H9 (cell line): ENCODE measurements at regions not wholly inside any gene's neighbourhood (a gene's known extent, or its start where the extent isn't known, plus 50 kb on each side); places are given as distances from the start of the nearest gene placed in this dataset.

Experiments
- DNase-seq: peaks from one replicate; pipeline ENCODE4 v3.0.0-alpha.2; 2017
- H2AFZ ChIP-seq: one replicate; pipeline ENCODE4 v1.6.1; 2013; ENCODE audit warnings: mild to moderate bottlenecking, low read length, control low read depth, moderate library complexity
- H2AK5ac ChIP-seq: 2 replicates; pipeline ENCODE4 v1.6.1; 2013; ENCODE audit warnings: low read length, control low read depth, mixed read lengths; ENCODE audit not compliant: insufficient read length
- H2BK120ac ChIP-seq: one replicate; pipeline ENCODE4 v1.6.1; 2013; ENCODE audit warnings: low read depth, mild to moderate bottlenecking, low read length, control low read depth, inconsistent platforms; ENCODE audit not compliant: poor library complexity, severe bottlenecking
- H2BK12ac ChIP-seq: 2 replicates; pipeline ENCODE4 v1.6.1; 2013; ENCODE audit warnings: low read length, control low read depth, mixed read lengths, low read depth; ENCODE audit not compliant: insufficient read length
- H2BK15ac ChIP-seq: 2 replicates; pipeline ENCODE4 v1.6.1; 2013; ENCODE audit warnings: low read depth, low read length, control low read depth
- H2BK20ac ChIP-seq: one replicate; pipeline ENCODE4 v1.6.1; 2013; ENCODE audit warnings: low read depth, mild to moderate bottlenecking, low read length, control low read depth, inconsistent platforms; ENCODE audit not compliant: poor library complexity, severe bottlenecking
- H2BK5ac ChIP-seq: 2 replicates; pipeline ENCODE4 v1.6.1; 2013; ENCODE audit warnings: low read length, control low read depth, mixed read lengths; ENCODE audit not compliant: insufficient read length
- H3K14ac ChIP-seq: 2 replicates; pipeline ENCODE4 v1.6.1; 2013; ENCODE audit warnings: low read length, control low read depth; ENCODE audit not compliant: insufficient read depth
- H3K18ac ChIP-seq: 2 replicates; pipeline ENCODE4 v1.6.1; 2013; ENCODE audit warnings: low read depth, mild to moderate bottlenecking, mixed read lengths, low read length, control low read depth; ENCODE audit not compliant: insufficient read length
- H3K23ac ChIP-seq: 2 replicates; pipeline ENCODE4 v1.6.1; 2013; ENCODE audit warnings: low read length, control low read depth, mixed read lengths, low read depth; ENCODE audit not compliant: insufficient read length
- H3K23me2 ChIP-seq: 2 replicates; pipeline ENCODE4 v1.6.1; 2013; ENCODE audit warnings: low read depth, mild to moderate bottlenecking, mixed read lengths, low read length, control low read depth; ENCODE audit not compliant: insufficient read length, poor library complexity, severe bottlenecking
- H3K27ac ChIP-seq: 2 replicates; pipeline ENCODE4 v1.5.1; 2013; ENCODE audit warnings: low read length, control low read depth, mixed read lengths, low read depth; ENCODE audit not compliant: insufficient read length
- H3K27me3 ChIP-seq: 2 replicates; pipeline ENCODE4 v1.6.1; 2013; ENCODE audit warnings: low read length, control low read depth, inconsistent platforms; ENCODE audit not compliant: insufficient read depth
- H3K4ac ChIP-seq: 2 replicates; pipeline ENCODE4 v1.6.1; 2013; ENCODE audit warnings: low read depth, mild to moderate bottlenecking, control low read depth, inconsistent platforms, low read length, moderate library complexity
- H3K4me1 ChIP-seq: 2 replicates; pipeline ENCODE4 v1.6.1; 2013; ENCODE audit warnings: low read length, control low read depth, inconsistent platforms; ENCODE audit not compliant: insufficient read depth
- H3K4me2 ChIP-seq: 2 replicates; pipeline ENCODE4 v1.6.1; 2013; ENCODE audit warnings: low read length, control low read depth, mixed read lengths; ENCODE audit not compliant: insufficient read length, insufficient read depth
- H3K56ac ChIP-seq: 2 replicates; pipeline ENCODE4 v1.6.1; 2013; ENCODE audit warnings: low read depth, mild to moderate bottlenecking, mixed read lengths, low read length, control low read depth; ENCODE audit not compliant: insufficient read length
- H3K79me1 ChIP-seq: 2 replicates; pipeline ENCODE4 v1.6.1; 2013; ENCODE audit warnings: low read depth, mild to moderate bottlenecking, moderate library complexity, low read length, control low read depth, inconsistent platforms; ENCODE audit not compliant: insufficient read depth, poor library complexity, severe bottlenecking
- H3K79me2 ChIP-seq: 2 replicates; pipeline ENCODE4 v1.6.1; 2013; ENCODE audit warnings: low read length, control low read depth, inconsistent platforms; ENCODE audit not compliant: insufficient read depth
- H3K9ac ChIP-seq: 2 replicates; pipeline ENCODE4 v1.6.1; 2013; ENCODE audit warnings: low read length, control low read depth, mixed read lengths; ENCODE audit not compliant: insufficient read length; ENCODE audit errors: extremely low read depth
- H3K9me3 ChIP-seq: one replicate; pipeline ENCODE4 v1.6.1; 2013; ENCODE audit warnings: low read depth, low read length, inconsistent platforms; ENCODE audit not compliant: control insufficient read depth
- H3T11ph ChIP-seq: one replicate; pipeline ENCODE4 v1.6.1; 2013; ENCODE audit warnings: mild to moderate bottlenecking, low read length, control low read depth, inconsistent platforms
- H4K20me1 ChIP-seq: one replicate; pipeline ENCODE4 v1.6.1; 2013; ENCODE audit not compliant: control insufficient read depth, insufficient read length, insufficient read depth
- H4K5ac ChIP-seq: 2 replicates; pipeline ENCODE4 v1.6.1; 2013; ENCODE audit warnings: low read depth, mild to moderate bottlenecking, mixed read lengths, low read length, control low read depth; ENCODE audit not compliant: insufficient read length
- H4K8ac ChIP-seq: replicated peaks from 2 replicates; pipeline ENCODE4 v1.6.1; 2013; ENCODE audit warnings: low read length, control low read depth, mixed read lengths, low read depth; ENCODE audit not compliant: insufficient read length
- H4K91ac ChIP-seq: 2 replicates; pipeline ENCODE4 v1.6.1; 2013; ENCODE audit warnings: low read depth, mild to moderate bottlenecking, moderate library complexity, mixed read lengths, low read length, control low read depth; ENCODE audit not compliant: insufficient read length
- H3K27ac Mint-ChIP-seq, 3 experiments: 2 replicates in 2 of 3; 3 replicates in 1 of 3; pipeline ENCODE4 v1.8.0; 2020 to 2021; ENCODE audit warnings: mixed read lengths in 3 of 3, mild to moderate bottlenecking in 1 of 3, moderate library complexity in 1 of 3
- H3K27me3 Mint-ChIP-seq: 2 replicates; pipeline ENCODE4 v1.8.0; 2021; ENCODE audit warnings: low read depth, mild to moderate bottlenecking, moderate library complexity, mixed read lengths
- H3K36me3 Mint-ChIP-seq, 3 experiments: 2 replicates in 2 of 3; 3 replicates in 1 of 3; pipeline ENCODE4 v1.8.0; 2020 to 2021; ENCODE audit warnings: low read depth in 3 of 3, mixed read lengths in 3 of 3; ENCODE audit not compliant: insufficient read depth in 1 of 3
- H3K4me1 Mint-ChIP-seq, 2 experiments: 2 replicates each; pipeline ENCODE4 v1.8.0; 2020; ENCODE audit warnings: mixed read lengths in 2 of 2
- H3K4me3 Mint-ChIP-seq, 2 experiments: 2 replicates in 1 of 2; 3 replicates in 1 of 2; pipeline ENCODE4 v1.8.0; 2020 to 2021; ENCODE audit warnings: mild to moderate bottlenecking in 2 of 2, mixed read lengths in 2 of 2, moderate library complexity in 1 of 2
- H3K9me3 Mint-ChIP-seq, 2 experiments: 2 replicates in 1 of 2; 3 replicates in 1 of 2; pipeline ENCODE4 v1.8.0; 2020; ENCODE audit warnings: mild to moderate bottlenecking in 2 of 2, mixed read lengths in 2 of 2, moderate library complexity in 1 of 2
- TF ChIP-seq, protein P1 (sequence below): fragments of 200-600 bp; sonication (generic); conservative IDR thresholded peaks from 3 replicates; pipeline ENCODE4 v1.8.0; 2021; ENCODE audit warnings: antibody characterized with exemption, mild to moderate bottlenecking

DNA sequence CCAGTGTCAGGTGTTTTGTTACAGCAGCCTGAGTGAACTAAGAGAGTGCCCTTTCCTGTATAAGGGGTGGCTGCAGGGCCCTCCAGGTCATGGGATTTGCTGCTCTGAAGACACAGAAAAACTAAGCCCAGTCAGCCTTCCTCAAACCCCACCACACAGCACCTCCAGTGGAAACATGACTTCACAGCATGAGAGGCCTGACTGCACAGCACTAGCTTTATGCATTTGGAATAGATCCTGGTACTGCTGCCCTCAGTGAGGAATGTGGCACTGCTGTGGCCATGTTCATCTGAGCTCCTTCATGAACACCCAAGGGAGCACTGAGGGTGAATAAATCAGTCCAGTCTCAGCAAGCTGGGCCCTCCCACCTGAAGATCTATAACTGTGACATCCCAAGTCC lies 296.1 kb upstream of the FOXQ1 start:
- H3K27ac ChIP-seq = no peak overlapping the region
- peaks cover 16% of the 10 kb centered on the region for H3K27me3 Mint-ChIP-seq
- H3K4me2 ChIP-seq = no peak overlapping the region
- H2AFZ ChIP-seq = no peak overlapping the region
- H3K27ac Mint-ChIP-seq = no peak overlapping the region
- H4K8ac ChIP-seq = no peak overlapping the region
- no peak overlapping the region for H2BK20ac ChIP-seq
- H3T11ph ChIP-seq = no peak overlapping the region
- no peak overlapping the region for H3K4me3 Mint-ChIP-seq
- H3K18ac ChIP-seq = no peak overlapping the region
- H2BK5ac ChIP-seq = no peak overlapping the region
- TF ChIP-seq, protein P1, sequence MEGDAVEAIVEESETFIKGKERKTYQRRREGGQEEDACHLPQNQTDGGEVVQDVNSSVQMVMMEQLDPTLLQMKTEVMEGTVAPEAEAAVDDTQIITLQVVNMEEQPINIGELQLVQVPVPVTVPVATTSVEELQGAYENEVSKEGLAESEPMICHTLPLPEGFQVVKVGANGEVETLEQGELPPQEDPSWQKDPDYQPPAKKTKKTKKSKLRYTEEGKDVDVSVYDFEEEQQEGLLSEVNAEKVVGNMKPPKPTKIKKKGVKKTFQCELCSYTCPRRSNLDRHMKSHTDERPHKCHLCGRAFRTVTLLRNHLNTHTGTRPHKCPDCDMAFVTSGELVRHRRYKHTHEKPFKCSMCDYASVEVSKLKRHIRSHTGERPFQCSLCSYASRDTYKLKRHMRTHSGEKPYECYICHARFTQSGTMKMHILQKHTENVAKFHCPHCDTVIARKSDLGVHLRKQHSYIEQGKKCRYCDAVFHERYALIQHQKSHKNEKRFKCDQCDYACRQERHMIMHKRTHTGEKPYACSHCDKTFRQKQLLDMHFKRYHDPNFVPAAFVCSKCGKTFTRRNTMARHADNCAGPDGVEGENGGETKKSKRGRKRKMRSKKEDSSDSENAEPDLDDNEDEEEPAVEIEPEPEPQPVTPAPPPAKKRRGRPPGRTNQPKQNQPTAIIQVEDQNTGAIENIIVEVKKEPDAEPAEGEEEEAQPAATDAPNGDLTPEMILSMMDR = no peak
- H3K23ac ChIP-seq = no peak overlapping the region
- no peaks in the 10 kb centered on the region for H3K79me1 ChIP-seq
- H2BK120ac ChIP-seq = no peak overlapping the region
- H3K9ac ChIP-seq = no peak overlapping the region
- H3K27me3 ChIP-seq = no peaks in the 10 kb centered on the region
- no peaks in the 10 kb centered on the region for H4K20me1 ChIP-seq
- DNase-seq = no peak
- no peak overlapping the region for H2BK12ac ChIP-seq
- peaks cover 3 to 6% of the 10 kb centered on the region in 2 experiments; a peak in 3 of 5 replicates for H3K9me3 Mint-ChIP-seq
- no peak overlapping the region for H2BK15ac ChIP-seq
- no peaks in the 10 kb centered on the region for H3K4me1 Mint-ChIP-seq
- no peak overlapping the region for H4K5ac ChIP-seq
- no peak overlapping the region for H3K56ac ChIP-seq
- no peak overlapping the region for H3K4ac ChIP-seq
- H4K91ac ChIP-seq = no peak overlapping the region
- H3K79me2 ChIP-seq = no peaks in the 10 kb centered on the region
- H3K4me1 ChIP-seq = no peaks in the 10 kb centered on the region
- H3K23me2 ChIP-seq = no peaks in the 10 kb centered on the region
- peaks cover 0 to 2% (median 0%) of the 10 kb centered on the region in 3 experiments; a peak in 2 of 7 replicates for H3K36me3 Mint-ChIP-seq
- no peak overlapping the region for H3K14ac ChIP-seq
- H3K9me3 ChIP-seq = no peaks in the 10 kb centered on the region
- no peak overlapping the region for H2AK5ac ChIP-seq
